ENCODE measurements at regions not wholly inside any gene's neighbourhood (a gene's known extent, or its start where the extent isn't known, plus 50 kb on each side); places are given as distances from the start of the nearest gene placed in this dataset.

GRCh38 chr10:128482052-128482451 lies 355.8 kb upstream of the MKI67 start:
- TF ChIP-seq, protein P1, sequence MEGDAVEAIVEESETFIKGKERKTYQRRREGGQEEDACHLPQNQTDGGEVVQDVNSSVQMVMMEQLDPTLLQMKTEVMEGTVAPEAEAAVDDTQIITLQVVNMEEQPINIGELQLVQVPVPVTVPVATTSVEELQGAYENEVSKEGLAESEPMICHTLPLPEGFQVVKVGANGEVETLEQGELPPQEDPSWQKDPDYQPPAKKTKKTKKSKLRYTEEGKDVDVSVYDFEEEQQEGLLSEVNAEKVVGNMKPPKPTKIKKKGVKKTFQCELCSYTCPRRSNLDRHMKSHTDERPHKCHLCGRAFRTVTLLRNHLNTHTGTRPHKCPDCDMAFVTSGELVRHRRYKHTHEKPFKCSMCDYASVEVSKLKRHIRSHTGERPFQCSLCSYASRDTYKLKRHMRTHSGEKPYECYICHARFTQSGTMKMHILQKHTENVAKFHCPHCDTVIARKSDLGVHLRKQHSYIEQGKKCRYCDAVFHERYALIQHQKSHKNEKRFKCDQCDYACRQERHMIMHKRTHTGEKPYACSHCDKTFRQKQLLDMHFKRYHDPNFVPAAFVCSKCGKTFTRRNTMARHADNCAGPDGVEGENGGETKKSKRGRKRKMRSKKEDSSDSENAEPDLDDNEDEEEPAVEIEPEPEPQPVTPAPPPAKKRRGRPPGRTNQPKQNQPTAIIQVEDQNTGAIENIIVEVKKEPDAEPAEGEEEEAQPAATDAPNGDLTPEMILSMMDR (IDR thresholded peaks at IDR 0.05; ENCODE audit: insufficient read depth, low read length, missing control alignments): no peak
- ChIA-PET POLR2A (no interaction called here), CTCF (no interaction called here)
- H3K4me3 ChIP-seq (ENCODE audit: low read depth, low read length): no peak overlapping the region
- DNase-seq (ENCODE audit: low read depth, low spot score): no peak

- CTCF ChIA-PET: no interaction called here
- POLR2A ChIA-PET: no interaction called here
- TF ChIP-seq, protein P1 (IDR thresholded peaks at IDR 0.05; ENCODE audit: insufficient read depth, low read length, missing control alignments): no peak
- no peak overlapping the region for H3K4me3 ChIP-seq (ENCODE audit: low read depth, low read length)
- no peak for DNase-seq (ENCODE audit: low read depth, low spot score)
Measured at GRCh38 chr10:128483216-128483615, 357.0 kb upstream of the MKI67 start.

GRCh38 chr10:128484041-128484440 lies 357.8 kb upstream of the MKI67 start:
- TF ChIP-seq, protein P1 (IDR thresholded peaks at IDR 0.05; ENCODE audit: insufficient read depth, low read length, missing control alignments): no peak
- no peak for DNase-seq (ENCODE audit: low read depth, low spot score)
- ChIA-PET CTCF (no interaction called here), POLR2A (no interaction called here)
- no peak overlapping the region for H3K4me3 ChIP-seq (ENCODE audit: low read depth, low read length)

DNA sequence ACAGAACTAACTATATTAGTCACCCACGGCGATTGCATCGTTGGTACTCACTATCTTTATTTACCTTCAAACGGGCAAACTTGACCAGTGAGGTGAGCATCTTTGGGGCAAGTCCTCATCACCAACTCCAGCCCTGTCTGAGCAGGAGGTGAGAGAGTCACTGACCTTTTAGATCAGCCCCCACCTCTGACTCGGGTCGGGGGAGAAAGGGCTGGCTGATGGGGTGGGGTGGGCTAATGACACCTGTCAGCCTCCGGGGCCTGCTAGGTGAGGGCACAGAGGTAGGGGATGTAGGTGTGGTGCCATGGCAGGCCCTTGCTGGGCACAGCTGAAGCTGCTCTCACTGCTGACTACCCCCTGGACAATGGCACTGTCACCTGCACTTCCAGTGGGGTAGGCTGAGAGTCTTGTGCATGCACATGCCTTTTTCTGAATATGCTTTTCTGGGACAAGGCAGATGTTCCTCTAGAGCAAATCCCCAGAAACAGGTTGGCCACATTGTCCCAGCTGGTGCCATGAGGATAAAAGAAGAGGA lies 359.5 kb upstream of the MKI67 start:
- ChIA-PET POLR2A (no interaction called here), CTCF (no interaction called here)
- no peak overlapping the region for H3K4me3 ChIP-seq (ENCODE audit: low read depth, low read length)
- DNase-seq (ENCODE audit: low read depth, low spot score): no peak
- TF ChIP-seq, protein P1 (IDR thresholded peaks at IDR 0.05; ENCODE audit: insufficient read depth, low read length, missing control alignments): no peak

GRCh38 chr10:128487517-128487916 lies 361.3 kb upstream of the MKI67 start:
- POLR2A ChIA-PET: no interaction called here
- no peak overlapping the region for H3K4me3 ChIP-seq (ENCODE audit: low read depth, low read length)
- TF ChIP-seq, protein P1 (IDR thresholded peaks at IDR 0.05; ENCODE audit: insufficient read depth, low read length, missing control alignments): no peak
- CTCF ChIA-PET: no interaction called here
- DNase-seq (ENCODE audit: low read depth, low spot score): no peak

DNA sequence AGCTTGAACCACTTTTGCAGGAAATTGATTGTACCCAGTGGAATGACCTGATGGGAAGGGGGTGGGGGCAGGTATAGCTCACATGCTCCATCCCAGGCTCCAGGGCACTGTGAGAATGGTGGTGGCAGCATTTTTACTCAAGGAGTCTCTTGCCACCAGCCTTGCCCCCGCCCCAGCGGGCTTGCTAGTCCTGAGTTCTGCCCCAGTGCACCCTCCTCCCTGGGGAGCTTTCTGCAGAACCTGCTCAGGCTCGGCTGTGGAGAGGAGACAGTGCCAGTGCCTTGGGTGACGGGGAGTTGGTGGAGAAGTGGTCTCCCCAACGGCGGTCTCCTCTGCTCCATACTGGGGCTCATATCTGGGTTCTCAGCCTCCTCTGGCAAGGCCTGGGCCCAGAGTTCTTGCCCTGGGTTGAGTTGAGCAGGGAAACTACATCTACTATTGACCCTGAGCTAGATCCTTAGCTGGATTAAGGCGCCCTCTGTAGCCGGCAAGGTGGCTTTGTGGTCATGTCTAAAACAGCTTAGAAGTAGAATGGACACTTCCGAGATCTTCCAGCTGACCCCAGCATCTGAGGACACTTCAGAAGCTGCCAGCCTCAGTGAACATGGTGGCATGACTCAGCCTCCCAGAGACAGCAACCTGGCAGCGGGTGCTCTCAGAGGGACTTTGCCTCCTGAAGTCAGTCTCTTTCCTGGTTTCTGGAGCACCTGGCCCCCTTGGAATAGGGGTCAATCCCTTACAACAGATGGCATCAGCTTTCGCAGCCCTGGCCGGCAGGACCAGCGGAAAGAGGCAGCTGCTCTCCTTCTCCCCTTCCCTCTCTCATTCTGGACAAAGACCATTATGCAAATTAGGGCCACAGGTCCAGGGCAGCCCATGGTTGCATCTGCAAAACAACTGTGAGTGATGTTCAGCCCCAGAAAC lies 363.4 kb upstream of the MKI67 start:
- DNase-seq (ENCODE audit: low read depth, low spot score): no peak
- POLR2A ChIA-PET: no interaction called here
- TF ChIP-seq, protein P1 (IDR thresholded peaks at IDR 0.05; ENCODE audit: insufficient read depth, low read length, missing control alignments): no peak
- CTCF ChIA-PET: no interaction called here
- no peak overlapping the region for H3K4me3 ChIP-seq (ENCODE audit: low read depth, low read length)
